ENCODE measurements at regions not wholly inside any gene's neighbourhood (a gene's known extent, or its start where the extent isn't known, plus 50 kb on each side); places are given as distances from the start of the nearest gene placed in this dataset.

DNA sequence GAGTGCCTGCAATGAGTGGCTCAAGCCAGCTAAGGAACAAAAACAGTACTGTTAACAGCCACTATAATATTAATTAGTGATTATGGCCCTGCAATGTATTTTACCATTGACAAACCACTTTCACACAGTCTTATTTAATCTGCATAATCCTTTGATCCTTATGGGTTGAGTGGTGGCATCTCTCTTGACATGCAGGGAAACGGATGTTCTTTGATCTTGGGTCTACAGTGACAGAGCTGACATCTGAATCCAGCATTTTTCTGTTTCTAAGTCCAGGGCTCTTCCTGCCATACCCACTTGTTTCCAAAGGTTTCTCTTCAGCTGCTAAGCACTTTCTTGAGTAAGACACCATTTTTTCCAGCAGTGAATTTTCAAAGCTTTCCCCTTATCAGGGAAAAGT lies 277.7 kb upstream of the ROPN1 start:
- Histone ChIP-seq H3K36me3 (no peaks in the 10 kb centered on the region), H3K4me3 (no peak overlapping the region), H3K9me3 (no peaks in the 10 kb centered on the region), H3K27ac (no peak overlapping the region), H3K4me1 (ENCODE audit: insufficient read depth) (peaks cover 6% of the 10 kb centered on the region), H3K27me3 (no peaks in the 10 kb centered on the region)
- no peak for TF ChIP-seq POLR2A (IDR thresholded peaks at IDR 0.05)
- no peak for TF ChIP-seq CTCF (IDR thresholded peaks at IDR 0.05)
- TF ChIP-seq EP300 (IDR thresholded peaks at IDR 0.05) = no peak
- WGBS, 3 donors = 64 to 74% (median 68%) methylated on average over 1 of the region's 1 CpG
- intact Hi-C loops (cut with DNase I) = no loop called here
- no peak for DNase-seq

DNA sequence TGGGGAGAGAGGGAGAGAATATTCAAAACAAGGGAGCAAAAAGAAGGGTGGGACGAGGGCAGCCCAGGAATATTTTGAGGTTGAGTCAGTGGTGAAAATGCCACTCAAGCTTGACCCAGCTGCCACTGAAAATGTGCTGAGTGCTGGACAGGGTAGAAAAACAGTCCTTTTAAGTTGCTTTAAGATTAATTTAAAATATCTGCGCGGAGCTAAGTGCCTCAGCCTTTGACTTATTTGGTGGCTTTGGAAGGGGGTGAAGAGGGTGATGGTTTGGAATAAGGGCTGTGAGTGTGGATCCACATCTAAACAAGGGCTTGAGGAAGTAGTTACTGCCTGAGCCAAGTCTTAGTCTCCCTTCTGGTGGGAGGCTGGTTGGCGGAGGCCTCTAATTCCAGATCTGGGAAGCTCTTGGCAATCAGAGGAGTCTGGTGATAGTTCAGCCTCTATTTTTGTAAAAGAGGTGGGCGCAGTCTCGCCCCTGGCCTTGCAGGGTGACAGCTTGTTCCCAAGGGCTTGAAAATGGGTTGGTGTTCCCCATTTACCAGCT lies 280.8 kb upstream of the ROPN1 start:
- no peak for TF ChIP-seq POLR2A (IDR thresholded peaks at IDR 0.05)
- no peak for TF ChIP-seq EP300 (IDR thresholded peaks at IDR 0.05)
- DNase-seq = no peak
- no peaks in the 10 kb centered on the region for H3K9me3 ChIP-seq
- peaks cover 13% of the 10 kb centered on the region for H3K4me1 ChIP-seq (ENCODE audit: insufficient read depth)
- WGBS, 3 donors = 39 to 55% (median 43%) methylated on average over 6 of the region's 6 CpGs
- no peak overlapping the region for H3K27ac ChIP-seq
- intact Hi-C loops (cut with DNase I) = no loop called here
- H3K27me3 ChIP-seq = no peaks in the 10 kb centered on the region
- H3K4me3 ChIP-seq = no peak overlapping the region
- no peaks in the 10 kb centered on the region for H3K36me3 ChIP-seq

GRCh38 chr3:124273651-124274050 lies 281.7 kb upstream of the ROPN1 start:
- Histone ChIP-seq H3K4me1 (ENCODE audit: insufficient read depth) (peaks cover 13% of the 10 kb centered on the region), H3K36me3 (no peaks in the 10 kb centered on the region), H3K4me3 (no peak overlapping the region), H3K27me3 (no peaks in the 10 kb centered on the region), H3K9me3 (no peaks in the 10 kb centered on the region), H3K27ac (no peak overlapping the region)
- TF ChIP-seq POLR2A (IDR thresholded peaks at IDR 0.05) (no peak), EP300 (IDR thresholded peaks at IDR 0.05) (no peak), CTCF (IDR thresholded peaks at IDR 0.05) (no peak)
- no peak for DNase-seq
- intact Hi-C loops (cut with DNase I) = no loop called here
- WGBS, 3 donors = 90 to 94% (median 92%) methylated on average over 3 of the region's 3 CpGs

- no peak for TF ChIP-seq POLR2A (IDR thresholded peaks at IDR 0.05)
- TF ChIP-seq CTCF (IDR thresholded peaks at IDR 0.05) = no peak
- no peak for TF ChIP-seq EP300 (IDR thresholded peaks at IDR 0.05)
- Histone ChIP-seq H3K27ac (no peak overlapping the region), H3K4me3 (no peak overlapping the region), H3K9me3 (no peaks in the 10 kb centered on the region), H3K27me3 (no peaks in the 10 kb centered on the region), H3K4me1 (ENCODE audit: insufficient read depth) (peaks cover 13% of the 10 kb centered on the region), H3K36me3 (no peaks in the 10 kb centered on the region)
- WGBS, 3 donors = 94 to 97% (median 96%) methylated on average over 8 of the region's 8 CpGs
- intact Hi-C loops (cut with DNase I) = no loop called here
- DNase-seq = no peak
Measured at GRCh38 chr3:124274051-124274450, 282.1 kb upstream of the ROPN1 start.

- DNase-seq = peak in 1 of 5 donors; percentile 68
- intact Hi-C loops (cut with DNase I) = no loop called here
- Histone ChIP-seq H3K27me3 (no peaks in the 10 kb centered on the region), H3K4me1 (ENCODE audit: insufficient read depth) (peaks cover 13% of the 10 kb centered on the region), H3K9me3 (no peaks in the 10 kb centered on the region), H3K4me3 (no peak overlapping the region), H3K27ac (no peak overlapping the region), H3K36me3 (no peaks in the 10 kb centered on the region)
- WGBS, 3 donors = 13 to 22% (median 16%) methylated on average over 1 of the region's 1 CpG
- TF ChIP-seq CTCF (IDR thresholded peaks at IDR 0.05) = no peak
- TF ChIP-seq EP300 (IDR thresholded peaks at IDR 0.05) = no peak
- TF ChIP-seq POLR2A (IDR thresholded peaks at IDR 0.05) = no peak
Measured at GRCh38 chr3:124275412-124275811, 283.5 kb upstream of the ROPN1 start.
